ENCODE measurements at regions not wholly inside any gene's neighbourhood (a gene's known extent, or its start where the extent isn't known, plus 50 kb on each side); places are given as distances from the start of the nearest gene placed in this dataset.

DNA sequence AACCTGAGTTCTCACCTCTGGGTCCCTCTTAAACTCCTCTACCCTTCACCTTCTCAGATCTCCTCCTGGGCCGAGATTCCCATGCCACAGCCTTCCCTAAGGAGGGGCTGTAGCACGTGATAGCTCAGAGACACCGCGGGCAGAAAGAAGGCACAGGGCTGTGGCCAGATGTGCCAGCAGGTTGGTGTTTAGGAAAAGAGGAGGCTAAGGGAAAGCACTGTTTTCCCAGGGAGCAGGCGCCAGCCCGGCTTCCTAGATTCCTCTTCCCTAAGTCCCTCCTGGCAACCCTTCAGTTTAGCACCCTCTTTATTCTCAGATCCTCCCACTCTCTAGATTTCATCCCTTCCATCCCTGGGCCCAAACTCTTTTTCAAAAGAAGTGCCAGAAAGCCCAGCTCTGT is 59.4 kb upstream of the CCNG1 start:
- no peaks in the 10 kb centered on the region for H4K20me1 ChIP-seq (ENCODE audit: control insufficient read depth, insufficient read depth, low read length, poor library complexity, severe bottlenecking)
- no peak overlapping the region for H2AFZ ChIP-seq (ENCODE audit: insufficient read depth, low read depth, low read length, poor library complexity, severe bottlenecking)
- Mint-ChIP-seq H3K4me3 (no peak overlapping the region), H3K9me3 (ENCODE audit: insufficient read depth) (peaks cover 2% of the 10 kb centered on the region), H3K27ac (no peak overlapping the region), H3K27me3 (peaks cover 15% of the 10 kb centered on the region), H3K4me1 (no peaks in the 10 kb centered on the region)
- H3K9me3 ChIP-seq (ENCODE audit: control extremely low read depth in 1 of 3, control insufficient read depth in 2 of 3, insufficient read depth in 1 of 3, low read length in 2 of 3): no peaks in the 10 kb centered on the region
- no peak overlapping the region for H3K4me3 ChIP-seq (ENCODE audit: control extremely low read depth in 1 of 5, extremely low read depth in 1 of 5, insufficient read depth in 1 of 5, low read depth in 2 of 5, low read length in 4 of 5)
- no peaks in the 10 kb centered on the region for H3K79me2 ChIP-seq (ENCODE audit: control insufficient read depth, insufficient read depth, low read length)
- no peaks in the 10 kb centered on the region for H3K36me3 ChIP-seq (replicated peaks in 1 of 2; ENCODE audit: control extremely low read depth in 1 of 2, control insufficient read depth in 1 of 2, extremely low read depth in 1 of 2, insufficient read depth in 2 of 2, low read length in 1 of 2)
- peaks cover 0 to 3% (median 0%) of the 10 kb centered on the region in 4 experiments for H3K27me3 ChIP-seq (replicated peaks in 1 of 4; ENCODE audit: control extremely low read depth in 1 of 4, control insufficient read depth in 3 of 4, insufficient read depth in 4 of 4, low read length in 3 of 4)
- no peak overlapping the region for H3K27ac ChIP-seq (ENCODE audit: low read length in 2 of 2)
- WGBS (ENCODE audit: insufficient coverage): 89% methylated on average over 3 of the region's 6 CpGs
- DNase-seq: no peak
- H3K9ac ChIP-seq (ENCODE audit: low read length): no peak overlapping the region
- CTCF ChIA-PET: interaction anchor here (0.6 to 1.0 kb wide), 2 partner anchors 30 to 31 kb away, joined by 3 to 7 read pairs; no protein-coding TSS in a partner anchor
- ATAC-seq (ENCODE audit: low read depth): no peak
- POLR2A ChIA-PET: no interaction called here
- intact Hi-C loops (cut with micrococcal nuclease): no loop called here
- H3K4me2 ChIP-seq (replicated peaks; ENCODE audit: low read depth, low read length, poor library complexity, severe bottlenecking): no peak overlapping the region
- H3K4me1 ChIP-seq (ENCODE audit: control insufficient read depth in 2 of 2, insufficient read depth in 2 of 2, low read length in 2 of 2): no peaks in the 10 kb centered on the region
- TF ChIP-seq, protein P1, sequence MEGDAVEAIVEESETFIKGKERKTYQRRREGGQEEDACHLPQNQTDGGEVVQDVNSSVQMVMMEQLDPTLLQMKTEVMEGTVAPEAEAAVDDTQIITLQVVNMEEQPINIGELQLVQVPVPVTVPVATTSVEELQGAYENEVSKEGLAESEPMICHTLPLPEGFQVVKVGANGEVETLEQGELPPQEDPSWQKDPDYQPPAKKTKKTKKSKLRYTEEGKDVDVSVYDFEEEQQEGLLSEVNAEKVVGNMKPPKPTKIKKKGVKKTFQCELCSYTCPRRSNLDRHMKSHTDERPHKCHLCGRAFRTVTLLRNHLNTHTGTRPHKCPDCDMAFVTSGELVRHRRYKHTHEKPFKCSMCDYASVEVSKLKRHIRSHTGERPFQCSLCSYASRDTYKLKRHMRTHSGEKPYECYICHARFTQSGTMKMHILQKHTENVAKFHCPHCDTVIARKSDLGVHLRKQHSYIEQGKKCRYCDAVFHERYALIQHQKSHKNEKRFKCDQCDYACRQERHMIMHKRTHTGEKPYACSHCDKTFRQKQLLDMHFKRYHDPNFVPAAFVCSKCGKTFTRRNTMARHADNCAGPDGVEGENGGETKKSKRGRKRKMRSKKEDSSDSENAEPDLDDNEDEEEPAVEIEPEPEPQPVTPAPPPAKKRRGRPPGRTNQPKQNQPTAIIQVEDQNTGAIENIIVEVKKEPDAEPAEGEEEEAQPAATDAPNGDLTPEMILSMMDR (IDR thresholded peaks at IDR 0.05): no peak
- TF ChIP-seq EZH2 (IDR thresholded peaks at IDR 0.05; ENCODE audit: borderline replicate concordance, insufficient read depth, low read depth, low read length, poor library complexity, severe bottlenecking): no peak

DNA sequence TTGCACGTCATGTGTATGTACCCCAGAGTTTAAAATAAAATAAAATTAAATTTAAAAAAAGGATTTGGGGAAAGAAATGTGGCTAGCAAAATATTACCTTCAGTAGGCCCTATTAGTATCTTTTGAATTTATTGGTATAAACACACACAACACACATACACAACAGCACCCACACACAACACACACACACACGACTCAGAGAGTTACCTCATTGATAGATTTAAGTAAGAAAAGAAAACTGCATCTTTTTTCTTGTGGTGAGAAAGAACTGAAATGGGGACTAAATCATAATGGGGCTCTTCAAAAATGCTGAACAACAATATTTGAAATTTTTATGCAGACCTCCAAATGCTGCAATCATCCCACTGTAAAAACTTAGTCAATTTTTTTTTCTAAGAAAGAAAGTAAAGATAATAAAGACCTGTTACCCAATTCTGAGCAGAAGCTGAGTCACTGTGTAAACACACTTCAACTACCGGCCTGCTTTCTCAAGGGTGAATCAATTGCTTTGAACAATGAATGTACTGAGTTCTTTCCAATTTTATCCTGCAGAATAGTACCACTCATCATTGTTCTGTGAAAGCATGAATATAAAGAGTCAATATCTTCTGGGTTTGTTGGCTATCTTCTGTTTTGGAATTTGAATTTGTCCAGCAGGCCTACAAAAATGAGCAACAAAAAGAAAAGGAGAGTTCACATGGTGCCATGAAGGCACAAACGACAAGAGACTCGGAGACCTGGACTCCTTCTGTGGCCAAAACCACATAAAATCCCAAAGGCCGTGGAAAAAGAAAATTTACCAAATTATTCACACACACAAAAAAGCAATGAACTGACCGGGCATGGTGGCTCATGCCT is 57.9 kb upstream of the CCNG1 start:
- Histone ChIP-seq H3K36me3 (replicated peaks in 1 of 2; ENCODE audit: control extremely low read depth in 1 of 2, control insufficient read depth in 1 of 2, extremely low read depth in 1 of 2, insufficient read depth in 2 of 2, low read length in 1 of 2) (no peaks in the 10 kb centered on the region), H3K79me2 (ENCODE audit: control insufficient read depth, insufficient read depth, low read length) (no peaks in the 10 kb centered on the region), H3K4me2 (replicated peaks; ENCODE audit: low read depth, low read length, poor library complexity, severe bottlenecking) (no peak overlapping the region), H3K4me1 (ENCODE audit: control insufficient read depth in 2 of 2, insufficient read depth in 2 of 2, low read length in 2 of 2) (no peaks in the 10 kb centered on the region), H3K9me3 (ENCODE audit: control extremely low read depth in 1 of 3, control insufficient read depth in 2 of 3, insufficient read depth in 1 of 3, low read length in 2 of 3) (no peaks in the 10 kb centered on the region), H3K4me3 (ENCODE audit: control extremely low read depth in 1 of 5, extremely low read depth in 1 of 5, insufficient read depth in 1 of 5, low read depth in 2 of 5, low read length in 4 of 5) (no peak overlapping the region), H3K27me3 (replicated peaks in 1 of 4; ENCODE audit: control extremely low read depth in 1 of 4, control insufficient read depth in 3 of 4, insufficient read depth in 4 of 4, low read length in 3 of 4) (peaks cover 0 to 3% (median 0%) of the 10 kb centered on the region in 4 experiments), H4K20me1 (ENCODE audit: control insufficient read depth, insufficient read depth, low read length, poor library complexity, severe bottlenecking) (no peaks in the 10 kb centered on the region), H3K27ac (ENCODE audit: low read length in 2 of 2) (no peak overlapping the region), H2AFZ (ENCODE audit: insufficient read depth, low read depth, low read length, poor library complexity, severe bottlenecking) (no peak overlapping the region), H3K9ac (ENCODE audit: low read length) (no peak overlapping the region)
- intact Hi-C loops (cut with micrococcal nuclease): no loop called here
- no peak for ATAC-seq (ENCODE audit: low read depth)
- peaks cover 15% of the 10 kb centered on the region for H3K27me3 Mint-ChIP-seq
- POLR2A ChIA-PET: no interaction called here
- no peak overlapping the region for H3K27ac Mint-ChIP-seq
- DNase-seq: no peak
- H3K4me1 Mint-ChIP-seq: no peaks in the 10 kb centered on the region
- TF ChIP-seq EZH2 (IDR thresholded peaks at IDR 0.05; ENCODE audit: borderline replicate concordance, insufficient read depth, low read depth, low read length, poor library complexity, severe bottlenecking): no peak
- TF ChIP-seq, protein P1 (IDR thresholded peaks at IDR 0.05): no peak
- WGBS (ENCODE audit: insufficient coverage): no CpG with 5 or more reads among the region's 7 CpGs
- no peak overlapping the region for H3K4me3 Mint-ChIP-seq
- CTCF ChIA-PET: no interaction called here
- peaks cover 2% of the 10 kb centered on the region for H3K9me3 Mint-ChIP-seq (ENCODE audit: insufficient read depth)

Measured in B cell (primary cell).